H1 (cell line): ENCODE measurements at regions not wholly inside any gene's neighbourhood (a gene's known extent, or its start where the extent isn't known, plus 50 kb on each side); places are given as distances from the start of the nearest gene placed in this dataset.

Experiments used
- CHD7 ChIP-seq: fragments of 300-600 bp; sonication (generic); IDR thresholded peaks from 2 replicates; pipeline ENCODE4 v1.7.1; 2012; ENCODE audit warnings: low read length, moderate library complexity, mild to moderate bottlenecking, inconsistent platforms; ENCODE audit not compliant: insufficient replicate concordance
- EGR1 ChIP-seq: IDR thresholded peaks from 2 replicates; pipeline ENCODE4 v1.6.1; 2011; ENCODE audit warnings: low read depth, low read length, borderline replicate concordance
- HDAC6 ChIP-seq: IDR thresholded peaks from one replicate; pipeline ENCODE4 v1.7.1; 2012; ENCODE audit warnings: low read depth, mild to moderate bottlenecking, inconsistent platforms, low read length, moderate library complexity

- TF ChIP-seq CHD7 = no peak
- TF ChIP-seq HDAC6 = no peak
- TF ChIP-seq EGR1 = no peak
- TF ChIP-seq, all 59 proteins: peak for 0
Measured at GRCh38 chr3:135869439-135870105, 96.0 kb upstream of the PPP2R3A start (continued).
